Fibroblast of lung (primary cell): ENCODE measurements at regions not wholly inside any gene's neighbourhood (a gene's known extent, or its start where the extent isn't known, plus 50 kb on each side); places are given as distances from the start of the nearest gene placed in this dataset.

ENCODE experiments used
- DNase-seq, 2 donors: peaks; one replicate each; pipeline versions ENCODE4 v3.0.0 to v3.0.0-alpha.2; 2010; ENCODE audit warnings: low read depth in 2 of 2
- H2AFZ ChIP-seq: 2 replicates; pipeline ENCODE4 v1.5.1; 2012; ENCODE audit warnings: low read length, control low read depth, inconsistent platforms
- H3K27ac ChIP-seq: 2 replicates; pipeline ENCODE4 v1.5.1; 2011; ENCODE audit warnings: low read length, control low read depth; ENCODE audit not compliant: insufficient read depth
- H3K27me3 ChIP-seq: 2 replicates; pipeline ENCODE4 v1.5.1; 2011; ENCODE audit warnings: mild to moderate bottlenecking, low read length; ENCODE audit not compliant: control insufficient read depth, insufficient read depth
- H3K36me3 ChIP-seq: 2 replicates; pipeline ENCODE4 v1.5.1; 2011; ENCODE audit warnings: low read length; ENCODE audit not compliant: control insufficient read depth, insufficient read depth
- H3K4me1 ChIP-seq: 2 replicates; pipeline ENCODE4 v1.5.1; 2011; ENCODE audit warnings: low read length; ENCODE audit not compliant: control insufficient read depth, insufficient read depth; ENCODE audit errors: extremely low read depth
- H3K4me2 ChIP-seq: 2 replicates; pipeline ENCODE4 v1.5.1; 2011; ENCODE audit warnings: low read length, control low read depth; ENCODE audit not compliant: insufficient read depth; ENCODE audit errors: extremely low read depth
- H3K4me3 ChIP-seq, 4 experiments: fragments of 200-600 bp in 1 of 4; sonication (generic) in 1 of 4; replicated peaks in 1 of 4; 2 replicates each; pipeline ENCODE4 v1.5.1; 2011 to 2016; ENCODE audit warnings: low read length in 4 of 4, low read depth in 3 of 4, mild to moderate bottlenecking in 3 of 4, control low read depth in 2 of 4, inconsistent platforms in 1 of 4, mixed read lengths in 1 of 4; ENCODE audit not compliant: insufficient read depth in 1 of 4; ENCODE audit errors: control extremely low read depth in 1 of 4
- H3K79me2 ChIP-seq: 2 replicates; pipeline ENCODE4 v1.5.1; 2012; ENCODE audit warnings: mild to moderate bottlenecking, low read length, inconsistent platforms; ENCODE audit not compliant: control insufficient read depth, insufficient read depth
- H3K9ac ChIP-seq: 2 replicates; pipeline ENCODE4 v1.5.1; 2011; ENCODE audit warnings: mild to moderate bottlenecking, low read length, control low read depth; ENCODE audit not compliant: insufficient read depth
- H3K9me3 ChIP-seq: 2 replicates; pipeline ENCODE4 v1.5.1; 2012; ENCODE audit warnings: low read depth, low read length; ENCODE audit not compliant: control insufficient read depth, insufficient read depth
- H4K20me1 ChIP-seq: 2 replicates; pipeline ENCODE4 v1.5.1; 2011; ENCODE audit warnings: low read length; ENCODE audit not compliant: control insufficient read depth, insufficient read depth; ENCODE audit errors: extremely low read depth
- CTCF ChIP-seq, 2 donors: IDR thresholded peaks in 1 of 2; conservative IDR thresholded peaks in 1 of 2; 1 replicate in 1 of 2; 2 replicates in 1 of 2; pipeline ENCODE4 v1.5.1; 2011 to 2012; ENCODE audit warnings: low read length in 2 of 2, control low read depth in 1 of 2, inconsistent platforms in 1 of 2, low read depth in 1 of 2, mild to moderate bottlenecking in 1 of 2
- EZH2 ChIP-seq: IDR thresholded peaks from 2 replicates; pipeline ENCODE4 v1.5.1; 2012; ENCODE audit warnings: low read length, control low read depth, mild to moderate bottlenecking; ENCODE audit errors: missing control alignments

DNA sequence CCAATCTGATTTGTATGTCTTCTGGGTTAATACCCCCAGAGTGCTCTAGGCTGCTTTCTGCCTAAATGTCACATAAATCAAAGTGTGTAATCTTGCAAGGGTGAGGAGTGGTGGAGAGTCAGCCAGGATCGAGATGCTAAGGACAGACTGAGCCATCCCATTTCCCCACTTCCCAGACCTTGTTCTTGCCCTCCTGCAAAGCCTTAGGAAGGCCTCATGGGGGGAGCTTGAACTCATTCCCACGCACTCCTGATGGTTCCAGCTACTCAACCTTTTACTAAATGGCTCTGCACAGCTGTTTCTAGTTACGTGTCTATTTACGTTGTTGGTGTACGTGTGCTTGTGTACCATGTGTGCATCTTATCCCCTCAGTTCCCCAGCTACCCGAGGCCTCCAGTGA, 423.6 kb upstream of the TNP1 start:
- H3K27me3 ChIP-seq: no peaks in the 10 kb centered on the region
- no peak for TF ChIP-seq CTCF (conservative IDR thresholded peaks at IDR 0.05 in 1 of 2, IDR thresholded peaks at IDR 0.05 in 1 of 2; ENCODE audit: low read depth in 1 of 2, low read length in 2 of 2)
- no peak for TF ChIP-seq EZH2
- H3K9ac ChIP-seq: no peak overlapping the region
- H3K4me2 ChIP-seq: no peak overlapping the region
- DNase-seq: peak in 1 of 2 donors; percentile 31
- no peaks in the 10 kb centered on the region for H4K20me1 ChIP-seq
- no peak overlapping the region for H2AFZ ChIP-seq
- no peaks in the 10 kb centered on the region for H3K36me3 ChIP-seq
- no peaks in the 10 kb centered on the region for H3K79me2 ChIP-seq
- no peak overlapping the region for H3K27ac ChIP-seq
- H3K4me3 ChIP-seq: no peak overlapping the region
- H3K4me1 ChIP-seq: peaks cover 29% of the 10 kb centered on the region
- H3K9me3 ChIP-seq: no peaks in the 10 kb centered on the region

GRCh38 chr2:217282531-217282930, 422.7 kb upstream of the TNP1 start:
- H3K79me2 ChIP-seq: no peaks in the 10 kb centered on the region
- peak in 1 of 2 donors; percentile 94 for DNase-seq
- H3K4me3 ChIP-seq: no peak overlapping the region
- H2AFZ ChIP-seq: no peak overlapping the region
- H3K9me3 ChIP-seq: no peaks in the 10 kb centered on the region
- no peak overlapping the region for H3K4me2 ChIP-seq
- no peaks in the 10 kb centered on the region for H3K27me3 ChIP-seq
- no peak overlapping the region for H3K27ac ChIP-seq
- no peak overlapping the region for H3K9ac ChIP-seq
- peaks cover 33% of the 10 kb centered on the region for H3K4me1 ChIP-seq
- no peaks in the 10 kb centered on the region for H3K36me3 ChIP-seq
- H4K20me1 ChIP-seq: no peaks in the 10 kb centered on the region
- TF ChIP-seq EZH2 (no peak), CTCF (conservative IDR thresholded peaks at IDR 0.05 in 1 of 2, IDR thresholded peaks at IDR 0.05 in 1 of 2; ENCODE audit: low read depth in 1 of 2, low read length in 2 of 2) (no peak)

GRCh38 chr2:217279556-217279955, 419.7 kb upstream of the TNP1 start:
- no peaks in the 10 kb centered on the region for H3K27me3 ChIP-seq
- H3K79me2 ChIP-seq: no peaks in the 10 kb centered on the region
- no peak overlapping the region for H3K4me3 ChIP-seq
- no peak overlapping the region for H3K9ac ChIP-seq
- no peak overlapping the region for H2AFZ ChIP-seq
- peaks cover 31% of the 10 kb centered on the region for H3K4me1 ChIP-seq
- TF ChIP-seq EZH2 (no peak), CTCF (conservative IDR thresholded peaks at IDR 0.05 in 1 of 2, IDR thresholded peaks at IDR 0.05 in 1 of 2; ENCODE audit: low read depth in 1 of 2, low read length in 2 of 2) (no peak)
- H3K9me3 ChIP-seq: no peaks in the 10 kb centered on the region
- DNase-seq: peak; percentile 91 to 99
- peak overlapping the region; percentile 56 for H3K4me2 ChIP-seq
- peak overlapping the region; percentile 92 for H3K27ac ChIP-seq
- no peaks in the 10 kb centered on the region for H4K20me1 ChIP-seq
- no peaks in the 10 kb centered on the region for H3K36me3 ChIP-seq
